GM12873 (cell line): ENCODE measurements at regions not wholly inside any gene's neighbourhood (a gene's known extent, or its start where the extent isn't known, plus 50 kb on each side); places are given as distances from the start of the nearest gene placed in this dataset.

Experiments
- TF ChIP-seq, protein P1 (sequence below): IDR thresholded peaks from 2 replicates; pipeline ENCODE4 v1.5.1; 2012; ENCODE audit warnings: low read depth, mild to moderate bottlenecking, moderate library complexity, low read length, control low read depth; ENCODE audit not compliant: insufficient read depth; ENCODE audit errors: missing control alignments

GRCh38 chr5:27854243-27854852 is 816.0 kb upstream of the CDH9 start:
- TF ChIP-seq, protein P1, sequence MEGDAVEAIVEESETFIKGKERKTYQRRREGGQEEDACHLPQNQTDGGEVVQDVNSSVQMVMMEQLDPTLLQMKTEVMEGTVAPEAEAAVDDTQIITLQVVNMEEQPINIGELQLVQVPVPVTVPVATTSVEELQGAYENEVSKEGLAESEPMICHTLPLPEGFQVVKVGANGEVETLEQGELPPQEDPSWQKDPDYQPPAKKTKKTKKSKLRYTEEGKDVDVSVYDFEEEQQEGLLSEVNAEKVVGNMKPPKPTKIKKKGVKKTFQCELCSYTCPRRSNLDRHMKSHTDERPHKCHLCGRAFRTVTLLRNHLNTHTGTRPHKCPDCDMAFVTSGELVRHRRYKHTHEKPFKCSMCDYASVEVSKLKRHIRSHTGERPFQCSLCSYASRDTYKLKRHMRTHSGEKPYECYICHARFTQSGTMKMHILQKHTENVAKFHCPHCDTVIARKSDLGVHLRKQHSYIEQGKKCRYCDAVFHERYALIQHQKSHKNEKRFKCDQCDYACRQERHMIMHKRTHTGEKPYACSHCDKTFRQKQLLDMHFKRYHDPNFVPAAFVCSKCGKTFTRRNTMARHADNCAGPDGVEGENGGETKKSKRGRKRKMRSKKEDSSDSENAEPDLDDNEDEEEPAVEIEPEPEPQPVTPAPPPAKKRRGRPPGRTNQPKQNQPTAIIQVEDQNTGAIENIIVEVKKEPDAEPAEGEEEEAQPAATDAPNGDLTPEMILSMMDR, result no peak

- TF ChIP-seq, protein P1, result no peak
These were observed 806.9 kb upstream of the CDH9 start for GRCh38 chr5:27845248-27845647.

DNA sequence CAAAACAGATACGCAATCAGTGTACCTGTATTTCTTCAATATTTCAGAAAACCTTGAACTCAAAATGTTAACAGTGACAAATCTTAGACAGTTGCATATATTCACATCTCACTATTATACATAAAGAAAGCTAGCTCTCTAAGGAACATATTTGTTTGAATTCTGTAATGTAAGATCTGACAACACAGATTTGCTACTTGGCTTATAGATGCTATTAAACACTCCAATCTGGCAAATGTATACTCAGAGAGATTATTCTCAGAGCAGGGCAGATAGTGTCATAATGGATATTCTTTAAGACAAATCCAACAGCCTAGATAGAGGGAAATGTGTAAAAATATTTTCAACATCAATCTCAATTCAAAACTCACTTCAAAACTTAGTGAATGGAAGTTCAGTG is 794.5 kb upstream of the CDH9 start:
- TF ChIP-seq, protein P1, result no peak

DNA sequence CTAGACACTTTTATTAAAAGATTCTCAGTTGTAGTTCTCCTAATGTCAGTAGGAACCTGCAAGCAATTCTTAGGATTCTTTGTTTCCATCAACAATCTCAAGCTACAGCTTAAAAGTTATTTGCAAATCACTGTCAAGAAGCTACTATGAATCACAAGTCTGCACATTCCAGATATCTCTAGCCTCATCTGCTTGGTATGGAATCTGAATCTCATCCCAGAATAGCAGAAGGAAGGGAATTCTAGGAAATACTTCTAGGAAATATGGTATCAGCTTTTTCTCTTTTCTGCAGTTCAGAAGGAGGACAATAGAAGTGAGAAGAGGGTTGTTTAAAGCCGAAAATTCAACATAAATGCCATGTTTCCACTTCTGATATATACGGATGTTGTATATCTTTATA is 792.2 kb upstream of the CDH9 start:
- TF ChIP-seq, protein P1, result no peak

DNA sequence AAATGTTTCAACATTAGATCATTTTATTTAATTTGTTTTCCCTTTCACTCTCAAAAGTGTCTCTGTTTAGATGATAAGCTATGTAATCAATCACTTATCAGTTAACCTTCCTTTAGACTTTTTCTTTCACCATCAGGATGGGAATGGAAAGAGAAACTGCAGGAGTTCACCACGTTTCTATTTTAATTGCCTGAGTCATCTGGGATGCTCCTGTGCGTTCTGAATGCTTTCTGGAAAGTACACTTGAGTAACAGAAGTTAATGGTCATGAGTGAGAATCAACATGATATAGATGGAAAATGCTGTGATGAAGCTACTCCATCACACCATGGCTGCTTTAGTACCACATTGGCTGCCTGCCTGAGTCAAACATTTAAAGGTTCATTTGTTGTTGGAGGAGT is 783.3 kb upstream of the CDH9 start:
- TF ChIP-seq, protein P1, result no peak

- TF ChIP-seq, protein P1, result no peak
These were observed 780.5 kb upstream of the CDH9 start for GRCh38 chr5:27818888-27819287.

DNA sequence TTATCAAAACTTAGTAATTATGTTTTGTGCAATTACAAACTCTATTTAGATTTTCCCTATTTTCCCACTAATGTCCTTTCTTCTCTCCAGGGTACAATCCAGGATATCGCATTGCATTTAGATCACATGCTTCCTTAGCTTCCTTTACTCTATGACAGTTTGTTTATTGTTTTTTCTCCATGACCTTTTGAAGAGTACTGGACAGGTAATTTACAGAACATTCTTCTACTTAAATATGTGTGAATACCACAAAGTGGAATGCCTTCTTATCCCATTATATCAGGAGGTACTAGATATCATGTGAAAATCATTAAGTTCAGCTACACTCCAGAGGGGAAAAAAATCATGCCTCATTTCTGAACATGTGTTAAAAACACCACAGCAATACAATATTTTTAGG is 776.6 kb upstream of the CDH9 start:
- TF ChIP-seq, protein P1, result no peak
